Muscle layer of duodenum (tissue), 2 donors: ENCODE measurements at regions not wholly inside any gene's neighbourhood (a gene's known extent, or its start where the extent isn't known, plus 50 kb on each side); places are given as distances from the start of the nearest gene placed in this dataset.

Source experiments
- H3K27ac ChIP-seq: one replicate; pipeline ENCODE4 v1.7.0; 2013; ENCODE audit warnings: mild to moderate bottlenecking, low read length
- H3K27me3 ChIP-seq: one replicate; pipeline ENCODE4 v1.7.0; 2013; ENCODE audit warnings: low read depth, mild to moderate bottlenecking, control low read depth, low read length
- H3K36me3 ChIP-seq, 2 donors: one replicate each; pipeline ENCODE4 v1.7.0; 2013; ENCODE audit warnings: low read length in 2 of 2, control low read depth in 1 of 2, mild to moderate bottlenecking in 1 of 2; ENCODE audit not compliant: insufficient read depth in 2 of 2, control insufficient read depth in 1 of 2
- H3K4me1 ChIP-seq, 2 donors: one replicate each; pipeline ENCODE4 v1.7.0; 2013; ENCODE audit warnings: low read length in 2 of 2, mild to moderate bottlenecking in 2 of 2, control low read depth in 1 of 2, moderate library complexity in 1 of 2; ENCODE audit not compliant: insufficient read depth in 2 of 2, control insufficient read depth in 1 of 2
- H3K4me3 ChIP-seq, 2 donors: one replicate each; pipeline ENCODE4 v1.7.0; 2013; ENCODE audit warnings: low read length in 2 of 2, low read depth in 1 of 2, mild to moderate bottlenecking in 1 of 2
- H3K9me3 ChIP-seq, 2 donors: one replicate each; pipeline ENCODE4 v1.7.0; 2013; ENCODE audit warnings: low read length in 2 of 2, control low read depth in 1 of 2, mild to moderate bottlenecking in 1 of 2; ENCODE audit not compliant: control insufficient read depth in 1 of 2
- donor health status: healthy.

- no peaks in the 10 kb centered on the region for H3K36me3 ChIP-seq
- no peaks in the 10 kb centered on the region for H3K27me3 ChIP-seq
- H3K4me3 ChIP-seq, result no peak overlapping the region
- H3K27ac ChIP-seq, result no peak overlapping the region
- H3K4me1 ChIP-seq, result no peaks in the 10 kb centered on the region
- H3K9me3 ChIP-seq, result peaks cover under 1 to 5% of the 10 kb centered on the region in 2 donors
Observed at GRCh38 chr13:20291037-20291436, 58.9 kb upstream of the GJB6 start.

DNA sequence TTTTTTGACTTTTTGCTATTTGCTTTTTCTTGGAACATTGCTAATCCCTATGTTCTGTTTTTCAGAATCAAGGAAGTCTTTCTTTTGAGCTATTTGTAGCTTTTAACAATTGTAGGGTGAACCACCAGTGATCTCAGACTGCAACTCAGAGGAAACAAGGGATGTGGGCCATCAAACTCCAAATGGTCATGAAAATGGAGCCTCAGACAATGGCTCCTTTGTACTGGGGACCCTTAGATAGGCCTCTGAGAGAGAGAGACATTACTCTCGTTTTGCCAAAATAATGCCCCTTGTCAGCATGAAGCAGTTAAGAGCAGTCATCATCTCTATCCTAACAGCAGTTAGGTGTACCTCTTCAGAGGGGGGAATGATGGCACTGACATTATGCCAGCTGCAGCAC is 56.4 kb upstream of the GJB6 start:
- H3K9me3 ChIP-seq, result peaks cover 15 to 29% of the 10 kb centered on the region in 2 donors
- no peak overlapping the region for H3K4me3 ChIP-seq
- no peaks in the 10 kb centered on the region for H3K4me1 ChIP-seq
- H3K36me3 ChIP-seq, result no peaks in the 10 kb centered on the region
- no peak overlapping the region for H3K27ac ChIP-seq
- no peaks in the 10 kb centered on the region for H3K27me3 ChIP-seq

DNA sequence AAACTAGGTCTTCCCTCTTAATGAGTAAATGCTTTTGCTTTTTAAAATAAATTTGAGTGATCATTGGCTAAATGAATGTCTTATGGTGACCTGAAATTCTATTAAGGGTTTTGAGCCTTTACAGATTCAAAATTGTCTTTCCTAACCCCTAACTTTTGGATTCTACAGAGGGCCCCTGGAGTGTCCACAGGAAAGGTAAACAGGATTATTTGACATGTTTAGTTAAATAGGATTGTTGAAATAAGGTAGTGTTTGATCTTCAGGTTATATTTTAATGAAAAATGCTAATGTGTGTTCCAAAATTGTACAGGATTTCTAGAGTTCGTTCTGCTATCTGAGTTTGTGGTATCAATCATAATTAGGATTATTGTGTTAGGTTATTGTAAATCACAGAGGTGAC is 55.9 kb upstream of the GJB6 start:
- no peaks in the 10 kb centered on the region for H3K36me3 ChIP-seq
- H3K4me3 ChIP-seq, result no peak overlapping the region
- no peaks in the 10 kb centered on the region for H3K4me1 ChIP-seq
- H3K27ac ChIP-seq, result no peak overlapping the region
- peaks cover 15 to 35% of the 10 kb centered on the region in 2 donors for H3K9me3 ChIP-seq
- H3K27me3 ChIP-seq, result no peaks in the 10 kb centered on the region

DNA sequence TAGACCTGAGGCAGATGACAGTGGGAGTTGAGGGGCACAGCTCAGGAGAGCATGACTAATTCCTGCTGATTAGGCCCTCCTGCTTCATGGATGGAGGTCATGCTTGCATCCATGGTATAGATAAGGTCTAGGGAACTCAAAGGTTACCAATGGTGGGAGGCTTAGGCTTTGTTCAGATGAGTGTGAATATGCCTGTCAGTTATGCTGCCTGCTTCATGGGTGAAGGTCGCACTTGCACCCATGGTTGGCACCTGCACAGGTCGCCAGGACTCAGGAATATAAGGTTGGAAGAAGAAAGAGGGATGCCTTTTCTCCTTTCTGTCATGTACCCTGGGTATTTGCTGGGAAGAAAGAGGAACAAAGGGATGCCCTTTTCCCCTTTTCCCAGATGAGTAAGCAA is 53.4 kb upstream of the GJB6 start:
- Histone ChIP-seq H3K9me3 (peaks cover 15 to 46% of the 10 kb centered on the region in 2 donors), H3K27ac (no peak overlapping the region), H3K4me1 (no peaks in the 10 kb centered on the region)

More for the DNA sequence above, 53.4 kb upstream of the GJB6 start:
- Histone ChIP-seq H3K36me3 (no peaks in the 10 kb centered on the region), H3K4me3 (peak overlapping the region in 1 of 2 donors; percentile 2), H3K27me3 (no peaks in the 10 kb centered on the region)
